BJ (cell line): ENCODE measurements at regions not wholly inside any gene's neighbourhood (a gene's known extent, or its start where the extent isn't known, plus 50 kb on each side); places are given as distances from the start of the nearest gene placed in this dataset.

Experiments used
- CTCF ChIA-PET: fragments of 350-600 bp; formaldehyde crosslinking; extraction: SDS; loops from one replicate; lab custom pipeline; 2021; ENCODE audit warnings: antibody characterized with exemption, inconsistent platforms; lab: Yijun Ruan, JAX
- POLR2A ChIA-PET: fragments of 300-600 bp; sonication (Branson Sonifier 250); formaldehyde crosslinking; extraction: SDS; loops from one replicate; lab custom pipeline; 2021; ENCODE audit warnings: antibody characterized with exemption; lab: Charles Lee
- DNase-seq: peaks from one replicate; pipeline ENCODE4 v3.0.0-alpha.2; 2011; ENCODE audit warnings: low read depth
- H3K27me3 ChIP-seq: 2 replicates; pipeline ENCODE4 v1.6.0; 2011; ENCODE audit warnings: low read length; ENCODE audit not compliant: control insufficient read depth, insufficient read depth
- H3K36me3 ChIP-seq: 2 replicates; pipeline ENCODE4 v1.5.1; 2011; ENCODE audit warnings: low read length; ENCODE audit not compliant: control insufficient read depth, insufficient read depth
- H3K4me3 ChIP-seq: 2 replicates; pipeline ENCODE4 v1.5.1; 2011; ENCODE audit warnings: low read depth, mild to moderate bottlenecking, control low read depth, low read length
- CTCF ChIP-seq: IDR thresholded peaks from 2 replicates; pipeline ENCODE4 v1.5.1; 2011; ENCODE audit warnings: low read depth, mild to moderate bottlenecking, control low read depth, inconsistent platforms, low read length, moderate library complexity; ENCODE audit not compliant: insufficient read depth

- no peak for TF ChIP-seq CTCF
- DNase-seq, result no peak
- H3K4me3 ChIP-seq, result no peak overlapping the region
- POLR2A ChIA-PET, result no interaction called here
- no peaks in the 10 kb centered on the region for H3K36me3 ChIP-seq
- H3K27me3 ChIP-seq, result no peaks in the 10 kb centered on the region
- CTCF ChIA-PET, result no interaction called here
These were observed 312.2 kb downstream of the ALG10 start for GRCh38 chr12:34334538-34334937.

DNA sequence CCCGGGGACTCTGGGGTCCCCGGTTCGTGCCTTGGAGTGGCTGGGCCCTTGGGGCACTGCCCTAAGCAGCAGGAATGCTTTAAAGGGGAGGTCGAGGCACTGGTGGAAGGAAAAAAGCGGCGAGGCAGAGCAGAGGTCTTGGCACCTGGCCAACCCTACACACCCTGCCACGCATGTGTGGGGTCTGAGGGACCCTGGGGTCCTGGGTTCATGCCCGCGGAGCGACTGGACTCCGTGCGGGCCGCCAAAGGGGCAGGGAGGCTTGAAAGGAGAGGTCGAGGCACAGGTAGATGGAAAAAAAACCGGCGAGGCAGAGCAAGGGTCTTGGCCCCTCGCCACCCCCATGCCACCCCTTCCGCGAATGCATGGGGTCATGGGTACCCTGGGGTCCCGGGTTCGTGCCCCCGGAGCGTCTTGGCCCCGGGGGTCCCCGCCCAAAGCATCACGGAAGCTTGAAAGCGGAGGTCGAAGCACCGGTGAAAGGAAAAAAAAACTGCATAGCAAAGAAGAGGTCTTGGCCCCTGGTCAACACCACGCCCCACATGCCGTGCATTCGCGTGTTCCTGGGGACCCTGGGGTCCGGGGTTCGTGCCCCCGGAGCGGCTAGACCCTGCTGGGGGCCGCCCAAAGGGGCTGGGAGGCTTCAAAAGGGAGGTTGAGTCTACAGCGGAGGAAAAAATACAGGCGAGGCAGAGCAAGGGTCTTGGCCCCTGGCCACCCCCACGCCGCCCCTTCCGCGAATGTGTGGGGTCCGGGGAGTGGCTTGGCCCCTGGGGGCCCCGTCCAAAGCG, 312.9 kb downstream of the ALG10 start:
- no peaks in the 10 kb centered on the region for H3K27me3 ChIP-seq
- no peak for DNase-seq
- no peak for TF ChIP-seq CTCF
- no peak overlapping the region for H3K4me3 ChIP-seq
- no peaks in the 10 kb centered on the region for H3K36me3 ChIP-seq
- CTCF ChIA-PET, result no interaction called here
- POLR2A ChIA-PET, result no interaction called here

DNA sequence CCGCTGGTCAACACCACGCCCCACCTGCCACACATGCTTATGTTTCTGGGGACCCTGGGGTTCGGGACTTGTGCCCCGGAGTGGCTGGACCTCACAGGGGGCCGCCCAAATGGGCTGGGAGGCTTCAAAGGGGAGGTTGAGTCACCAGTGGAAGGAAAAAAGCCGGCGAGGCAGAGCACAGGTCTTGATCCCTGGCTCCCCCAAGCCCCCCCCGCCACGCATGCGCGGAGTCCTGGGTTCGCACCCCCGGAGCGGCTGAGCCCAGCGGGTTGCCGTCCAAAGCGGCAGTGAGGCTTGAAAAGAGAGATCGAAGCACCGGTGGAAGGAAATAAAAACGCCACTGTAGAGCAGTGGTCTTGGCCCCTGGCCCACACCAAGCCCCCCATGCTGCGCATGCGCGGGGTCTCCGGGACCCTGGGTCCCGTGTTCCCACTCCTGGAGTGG, 313.5 kb downstream of the ALG10 start:
- DNase-seq, result no peak
- POLR2A ChIA-PET, result no interaction called here
- no peak overlapping the region for H3K4me3 ChIP-seq
- CTCF ChIA-PET, result no interaction called here
- H3K36me3 ChIP-seq, result no peaks in the 10 kb centered on the region
- no peak for TF ChIP-seq CTCF
- H3K27me3 ChIP-seq, result no peaks in the 10 kb centered on the region

GRCh38 chr12:34336619-34337465, 314.5 kb downstream of the ALG10 start:
- no peaks in the 10 kb centered on the region for H3K27me3 ChIP-seq
- CTCF ChIA-PET, result no interaction called here
- POLR2A ChIA-PET, result no interaction called here
- no peak for TF ChIP-seq CTCF
- DNase-seq, result no peak
- H3K4me3 ChIP-seq, result no peak overlapping the region
- no peaks in the 10 kb centered on the region for H3K36me3 ChIP-seq

DNA sequence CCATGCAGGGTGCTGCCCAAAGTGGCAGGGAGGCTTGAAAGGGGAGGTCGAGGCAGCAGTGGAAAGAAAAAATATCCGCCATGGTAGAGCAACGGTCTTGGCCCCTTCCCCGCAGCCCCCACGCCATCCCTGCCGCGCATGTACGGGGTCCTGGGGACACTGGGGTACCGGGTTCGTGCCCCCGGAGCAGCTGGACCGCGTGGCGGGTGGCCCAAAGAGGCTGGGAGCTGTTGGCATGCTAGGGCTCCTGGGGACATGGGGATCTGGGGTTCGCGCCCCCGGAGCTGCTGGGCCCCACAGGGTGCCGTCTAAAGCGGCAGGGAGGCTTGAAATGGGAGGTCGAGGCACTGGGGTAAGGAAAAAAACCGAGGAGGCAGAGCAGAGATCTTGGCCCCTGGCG, 316.5 kb downstream of the ALG10 start:
- H3K27me3 ChIP-seq, result no peaks in the 10 kb centered on the region
- no peaks in the 10 kb centered on the region for H3K36me3 ChIP-seq
- TF ChIP-seq CTCF, result no peak
- ChIA-PET CTCF (no interaction called here), POLR2A (no interaction called here)
- DNase-seq, result no peak
- no peak overlapping the region for H3K4me3 ChIP-seq
